ENCODE measurements at regions not wholly inside any gene's neighbourhood (a gene's known extent, or its start where the extent isn't known, plus 50 kb on each side); places are given as distances from the start of the nearest gene placed in this dataset.

- Histone ChIP-seq H4K20me1 (ENCODE audit: control insufficient read depth, extremely low read depth, insufficient read depth, low read length) (no peaks in the 10 kb centered on the region), H2AFZ (ENCODE audit: low read length) (no peak overlapping the region), H3K36me3 (ENCODE audit: control insufficient read depth, insufficient read depth, low read length) (no peaks in the 10 kb centered on the region), H3K9me3 (ENCODE audit: control insufficient read depth, insufficient read depth, low read depth, low read length) (no peaks in the 10 kb centered on the region), H3K4me3 (replicated peaks in 1 of 4; ENCODE audit: control extremely low read depth in 1 of 4, insufficient read depth in 1 of 4, low read depth in 3 of 4, low read length in 4 of 4) (no peak overlapping the region), H3K27ac (ENCODE audit: insufficient read depth, low read length) (no peak overlapping the region), H3K9ac (ENCODE audit: insufficient read depth, low read length) (no peak overlapping the region), H3K4me2 (ENCODE audit: extremely low read depth, insufficient read depth, low read length) (no peak overlapping the region), H3K79me2 (ENCODE audit: control insufficient read depth, insufficient read depth, low read length) (no peaks in the 10 kb centered on the region), H3K27me3 (ENCODE audit: control insufficient read depth, insufficient read depth, low read length) (no peaks in the 10 kb centered on the region), H3K4me1 (ENCODE audit: control insufficient read depth, extremely low read depth, insufficient read depth, low read length) (no peaks in the 10 kb centered on the region)
- no peak for TF ChIP-seq EZH2 (IDR thresholded peaks at IDR 0.05; ENCODE audit: low read length, missing control alignments)
- no peak for TF ChIP-seq CTCF (conservative IDR thresholded peaks at IDR 0.05 in 1 of 2, IDR thresholded peaks at IDR 0.05 in 1 of 2; ENCODE audit: low read depth in 1 of 2, low read length in 2 of 2)
- no peak for DNase-seq (ENCODE audit: low read depth in 2 of 2)
Measured at GRCh38 chr17:53736516-53737240, 86.0 kb upstream of the KIF2B start.

GRCh38 chr17:53724726-53725125 is 98.0 kb upstream of the KIF2B start:
- Histone ChIP-seq H3K27me3 (ENCODE audit: control insufficient read depth, insufficient read depth, low read length) (no peaks in the 10 kb centered on the region), H3K9me3 (ENCODE audit: control insufficient read depth, insufficient read depth, low read depth, low read length) (no peaks in the 10 kb centered on the region), H3K79me2 (ENCODE audit: control insufficient read depth, insufficient read depth, low read length) (no peaks in the 10 kb centered on the region), H3K27ac (ENCODE audit: insufficient read depth, low read length) (no peak overlapping the region), H4K20me1 (ENCODE audit: control insufficient read depth, extremely low read depth, insufficient read depth, low read length) (no peaks in the 10 kb centered on the region), H3K9ac (ENCODE audit: insufficient read depth, low read length) (no peak overlapping the region), H3K4me1 (ENCODE audit: control insufficient read depth, extremely low read depth, insufficient read depth, low read length) (no peaks in the 10 kb centered on the region), H3K36me3 (ENCODE audit: control insufficient read depth, insufficient read depth, low read length) (no peaks in the 10 kb centered on the region), H3K4me2 (ENCODE audit: extremely low read depth, insufficient read depth, low read length) (no peak overlapping the region), H2AFZ (ENCODE audit: low read length) (no peak overlapping the region), H3K4me3 (replicated peaks in 1 of 4; ENCODE audit: control extremely low read depth in 1 of 4, insufficient read depth in 1 of 4, low read depth in 3 of 4, low read length in 4 of 4) (no peak overlapping the region)
- TF ChIP-seq EZH2 (IDR thresholded peaks at IDR 0.05; ENCODE audit: low read length, missing control alignments) (no peak), CTCF (conservative IDR thresholded peaks at IDR 0.05 in 1 of 2, IDR thresholded peaks at IDR 0.05 in 1 of 2; ENCODE audit: low read depth in 1 of 2, low read length in 2 of 2) (no peak)
- no peak for DNase-seq (ENCODE audit: low read depth in 2 of 2)

GRCh38 chr17:53722407-53722806 is 100.3 kb upstream of the KIF2B start:
- Histone ChIP-seq H3K4me2 (ENCODE audit: extremely low read depth, insufficient read depth, low read length) (no peak overlapping the region), H3K79me2 (ENCODE audit: control insufficient read depth, insufficient read depth, low read length) (no peaks in the 10 kb centered on the region), H2AFZ (ENCODE audit: low read length) (no peak overlapping the region), H3K36me3 (ENCODE audit: control insufficient read depth, insufficient read depth, low read length) (no peaks in the 10 kb centered on the region), H3K27ac (ENCODE audit: insufficient read depth, low read length) (peak overlapping the region; percentile 5), H4K20me1 (ENCODE audit: control insufficient read depth, extremely low read depth, insufficient read depth, low read length) (no peaks in the 10 kb centered on the region), H3K4me3 (replicated peaks in 1 of 4; ENCODE audit: control extremely low read depth in 1 of 4, insufficient read depth in 1 of 4, low read depth in 3 of 4, low read length in 4 of 4) (peak overlapping the region in 1 of 4 experiments; percentile 31), H3K4me1 (ENCODE audit: control insufficient read depth, extremely low read depth, insufficient read depth, low read length) (no peaks in the 10 kb centered on the region), H3K27me3 (ENCODE audit: control insufficient read depth, insufficient read depth, low read length) (no peaks in the 10 kb centered on the region), H3K9ac (ENCODE audit: insufficient read depth, low read length) (no peak overlapping the region), H3K9me3 (ENCODE audit: control insufficient read depth, insufficient read depth, low read depth, low read length) (no peaks in the 10 kb centered on the region)
- TF ChIP-seq CTCF (conservative IDR thresholded peaks at IDR 0.05 in 1 of 2, IDR thresholded peaks at IDR 0.05 in 1 of 2; ENCODE audit: low read depth in 1 of 2, low read length in 2 of 2) (no peak), EZH2 (IDR thresholded peaks at IDR 0.05; ENCODE audit: low read length, missing control alignments) (no peak)
- DNase-seq (ENCODE audit: low read depth in 2 of 2) = peak; percentile 99 to 100
